Peyer's patch (tissue), 4 donors: ENCODE measurements at regions not wholly inside any gene's neighbourhood (a gene's known extent, or its start where the extent isn't known, plus 50 kb on each side); places are given as distances from the start of the nearest gene placed in this dataset.

Source experiments
- CTCF ChIP-seq, 6 experiments: fragments of 450-650 bp in 4 of 6; fragments of 200-600 bp in 2 of 6; sonication (generic) in 1 of 6; IDR thresholded peaks; one replicate each; pipeline ENCODE4 v1.5.1; 2017 to 2019; ENCODE audit warnings: antibody characterized with exemption in 6 of 6, mild to moderate bottlenecking in 3 of 6, moderate library complexity in 1 of 6
- POLR2A ChIP-seq, 2 donors: fragments of 450-650 bp; IDR thresholded peaks; one replicate each; pipeline ENCODE4 v1.5.1; 2017; ENCODE audit warnings: antibody characterized with exemption in 2 of 2, mild to moderate bottlenecking in 2 of 2, moderate library complexity in 2 of 2

GRCh38 chr13:70708775-70709174 is 600.5 kb upstream of the KLHL1 start:
- TF ChIP-seq CTCF (IDR thresholded peaks at IDR 0.05) (no peak), POLR2A (IDR thresholded peaks at IDR 0.05) (no peak)
